BE2C (cell line): ENCODE measurements at regions not wholly inside any gene's neighbourhood (a gene's known extent, or its start where the extent isn't known, plus 50 kb on each side); places are given as distances from the start of the nearest gene placed in this dataset.
"Not testable (repeated sequence)": the region's sequence is repeated elsewhere in the genome, so short reads cannot be mapped to it uniquely, and the experiment has no call there.

Source experiments
- DNase-seq: peaks from one replicate; pipeline ENCODE4 v3.0.0-alpha.2; 2020
- H3K27me3 ChIP-seq: fragments of 250-450 bp; sonication (Bioruptor Pico); 2 replicates; pipeline ENCODE4 v1.5.1; 2020; ENCODE audit warnings: mild to moderate bottlenecking
- H3K36me3 ChIP-seq: fragments of 250-450 bp; sonication (Bioruptor Pico); 2 replicates; pipeline ENCODE4 v1.5.1; 2020; ENCODE audit warnings: mild to moderate bottlenecking
- H3K4me1 ChIP-seq: fragments of 250-450 bp; sonication (Bioruptor Pico); 2 replicates; pipeline ENCODE4 v1.5.1; 2020
- H3K4me3 ChIP-seq: 2 replicates; pipeline ENCODE4 v1.5.1; 2011; ENCODE audit warnings: low read depth, low read length
- H3K9me3 ChIP-seq: fragments of 250-450 bp; sonication (Bioruptor Pico); 2 replicates; pipeline ENCODE4 v1.5.1; 2020
- CTCF ChIP-seq: IDR thresholded peaks from 2 replicates; pipeline ENCODE4 v1.5.1; 2012; ENCODE audit warnings: mild to moderate bottlenecking, low read depth, low read length

DNA sequence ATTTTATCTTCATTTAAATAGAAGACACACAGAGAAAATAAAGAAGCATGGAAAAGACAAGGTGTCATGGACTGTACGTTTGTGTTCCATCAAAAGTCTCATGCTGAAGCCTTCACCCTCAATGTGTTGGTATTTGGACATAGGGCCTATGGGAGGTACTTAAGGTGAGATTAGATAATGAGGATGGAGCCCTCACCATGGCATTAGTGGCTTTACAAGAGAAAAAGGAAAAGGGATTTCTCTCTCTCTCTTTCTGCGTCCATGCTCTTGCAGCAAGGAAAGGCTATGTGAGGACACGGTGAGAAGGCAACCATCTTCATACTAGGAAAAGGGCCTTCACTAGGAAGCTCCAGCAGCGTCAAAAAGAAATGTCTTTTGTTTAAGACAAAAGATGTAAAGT, 797.0 kb upstream of the CDH10 start:
- Histone ChIP-seq H3K36me3 (no peaks in the 10 kb centered on the region), H3K27me3 (no peaks in the 10 kb centered on the region), H3K4me1 (no peaks in the 10 kb centered on the region), H3K4me3 (no peak overlapping the region), H3K9me3 (no peaks in the 10 kb centered on the region)
- DNase-seq, result no peak
- TF ChIP-seq CTCF, result no peak

DNA sequence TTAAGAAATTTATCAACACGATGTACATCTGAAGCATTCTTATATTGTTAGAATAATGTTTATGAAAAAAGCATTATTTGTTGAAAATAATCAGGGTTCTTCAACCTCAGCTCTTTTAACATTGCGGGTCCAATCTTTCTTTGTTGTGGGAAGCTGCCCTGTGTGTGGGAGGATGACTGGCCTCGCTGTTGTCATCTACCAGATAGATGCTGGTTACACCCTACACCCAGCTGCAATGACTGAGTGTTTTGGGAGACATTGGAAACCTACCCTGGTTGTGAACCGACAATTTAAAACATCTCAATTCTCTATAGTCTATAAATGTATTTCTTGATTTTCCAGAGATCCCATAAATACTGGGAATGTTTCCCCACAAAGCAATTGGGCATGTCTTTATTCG, 794.2 kb upstream of the CDH10 start:
- no peaks in the 10 kb centered on the region for H3K4me1 ChIP-seq
- no peaks in the 10 kb centered on the region for H3K36me3 ChIP-seq
- no peaks in the 10 kb centered on the region for H3K27me3 ChIP-seq
- no peak for TF ChIP-seq CTCF
- no peaks in the 10 kb centered on the region for H3K9me3 ChIP-seq
- H3K4me3 ChIP-seq, result no peak overlapping the region
- no peak for DNase-seq

DNA sequence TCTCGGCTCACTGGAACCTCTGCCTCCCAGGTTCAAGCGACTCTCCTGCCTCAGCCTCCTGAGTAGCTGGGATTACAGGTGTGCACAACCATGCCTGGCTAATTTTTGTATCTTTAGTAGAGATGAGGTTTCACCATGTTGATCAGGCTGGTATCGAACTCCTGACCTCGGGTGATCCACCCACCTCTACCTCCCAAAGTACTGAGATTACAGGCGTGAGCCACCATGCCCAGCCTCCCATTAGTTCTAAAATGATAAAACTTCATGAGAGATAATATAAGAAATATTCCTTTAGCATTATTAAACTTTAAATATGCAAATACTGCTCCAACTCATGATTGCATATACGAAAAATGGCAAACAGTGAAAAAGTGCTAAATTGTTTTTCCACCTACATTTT, 793.6 kb upstream of the CDH10 start:
- not testable (repeated sequence) for DNase-seq, H3K4me3 ChIP-seq, H3K36me3 ChIP-seq, H3K4me1 ChIP-seq, H3K9me3 ChIP-seq, H3K27me3 ChIP-seq

- no peak for DNase-seq
- Histone ChIP-seq H3K4me3 (no peak overlapping the region), H3K27me3 (no peaks in the 10 kb centered on the region), H3K4me1 (no peaks in the 10 kb centered on the region), H3K36me3 (no peaks in the 10 kb centered on the region), H3K9me3 (no peaks in the 10 kb centered on the region)
- TF ChIP-seq CTCF, result no peak
These were observed 791.7 kb upstream of the CDH10 start for GRCh38 chr5:25436452-25436851.

GRCh38 chr5:25435882-25436281, 791.1 kb upstream of the CDH10 start:
- Histone ChIP-seq H3K4me1 (no peaks in the 10 kb centered on the region), H3K27me3 (no peaks in the 10 kb centered on the region), H3K9me3 (no peaks in the 10 kb centered on the region), H3K36me3 (no peaks in the 10 kb centered on the region), H3K4me3 (no peak overlapping the region)
- TF ChIP-seq CTCF, result no peak
- DNase-seq, result no peak

DNA sequence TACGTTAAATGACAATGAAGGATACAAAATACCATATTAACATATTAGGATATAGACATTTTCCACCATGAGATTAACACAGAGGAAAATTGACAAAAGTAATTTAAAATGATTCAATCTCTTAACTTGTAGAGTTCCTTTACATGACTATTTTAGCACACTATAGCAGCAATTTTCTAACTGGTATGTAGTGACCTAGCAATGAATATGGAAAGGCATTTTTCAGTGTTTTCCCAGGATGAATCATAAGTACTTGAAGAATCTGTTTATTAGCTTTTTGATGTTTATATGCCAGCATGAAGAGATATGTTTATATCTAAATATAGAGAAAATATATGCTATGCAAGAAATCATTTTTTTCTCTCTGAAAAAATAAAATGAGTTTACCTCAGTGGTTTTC, 782.5 kb upstream of the CDH10 start:
- no peaks in the 10 kb centered on the region for H3K36me3 ChIP-seq

More for the DNA sequence above, 782.5 kb upstream of the CDH10 start:
- no peaks in the 10 kb centered on the region for H3K4me1 ChIP-seq
- no peaks in the 10 kb centered on the region for H3K27me3 ChIP-seq
- no peak for DNase-seq
- no peak overlapping the region for H3K4me3 ChIP-seq
- TF ChIP-seq CTCF, result no peak
- H3K9me3 ChIP-seq, result no peaks in the 10 kb centered on the region
